IMR-90 (cell line): ENCODE measurements at regions not wholly inside any gene's neighbourhood (a gene's known extent, or its start where the extent isn't known, plus 50 kb on each side); places are given as distances from the start of the nearest gene placed in this dataset.

Experiments used
- ATAC-seq: fragments of 200-7000 bp; cut with Tn5 transposase; 2 replicates; pipeline ENCODE4 v1.9.1; 2020; ENCODE audit warnings: low read depth, mild to moderate bottlenecking, moderate library complexity
- BruUV-seq: library from RNA; stranded (reverse); fragments of 400-500 nt; replicated peaks from 2 replicates; lab custom pipeline; 2021; lab: Mats Ljungman, UMichigan
- CTCF ChIA-PET: fragments of 300-600 bp; formaldehyde crosslinking; extraction: SDS; loops from one replicate; lab custom pipeline; 2021; ENCODE audit warnings: antibody characterized with exemption; lab: Yijun Ruan, JAX
- POLR2A ChIA-PET: fragments of 300-600 bp; sonication (Branson Sonifier 250); formaldehyde crosslinking; loops from one replicate; lab custom pipeline; 2022; ENCODE audit warnings: antibody characterized with exemption; ENCODE audit not compliant: unreplicated experiment; lab: Charles Lee
- DNase-seq: peaks from one replicate; pipeline ENCODE4 v3.0.0; 2013
- H2AFZ ChIP-seq: replicated peaks from 2 replicates; pipeline ENCODE3; 2013; ENCODE audit warnings: low read length, mild to moderate bottlenecking; ENCODE audit not compliant: poor library complexity
- H2AK5ac ChIP-seq: 2 replicates; pipeline ENCODE4 v1.6.1; 2013; ENCODE audit warnings: low read depth, low read length, inconsistent platforms
- H2AK9ac ChIP-seq: replicated peaks from 2 replicates; pipeline ENCODE3; 2013; ENCODE audit warnings: mild to moderate bottlenecking, low read depth, low read length, moderate library complexity; ENCODE audit not compliant: poor library complexity
- H2BK120ac ChIP-seq: 2 replicates; pipeline ENCODE4 v1.6.1; 2013; ENCODE audit warnings: low read depth, low read length, inconsistent platforms
- H2BK15ac ChIP-seq: 3 replicates; pipeline ENCODE4 v1.6.1; 2013; ENCODE audit warnings: low read depth, low read length, inconsistent platforms
- H2BK20ac ChIP-seq: 2 replicates; pipeline ENCODE4 v1.6.1; 2013; ENCODE audit warnings: low read depth, mild to moderate bottlenecking, inconsistent platforms, low read length, moderate library complexity
- H2BK5ac ChIP-seq: 2 replicates; pipeline ENCODE4 v1.6.1; 2013; ENCODE audit warnings: mild to moderate bottlenecking, low read depth, low read length, inconsistent platforms; ENCODE audit not compliant: poor library complexity, severe bottlenecking
- H3K14ac ChIP-seq: replicated peaks from 2 replicates; pipeline ENCODE4 v1.6.1; 2013; ENCODE audit warnings: low read depth, low read length, inconsistent platforms
- H3K18ac ChIP-seq: 2 replicates; pipeline ENCODE4 v1.6.1; 2013; ENCODE audit warnings: low read depth, low read length, control low read depth
- H3K23ac ChIP-seq: 2 replicates; pipeline ENCODE4 v1.6.1; 2013; ENCODE audit warnings: low read depth, low read length, inconsistent platforms
- H3K27ac ChIP-seq: 2 replicates; pipeline ENCODE4 v1.5.1; 2013; ENCODE audit warnings: mild to moderate bottlenecking, control low read depth, low read length; ENCODE audit not compliant: insufficient read depth
- H3K27me3 ChIP-seq: 2 replicates; pipeline ENCODE4 v1.6.1; 2013; ENCODE audit warnings: low read length; ENCODE audit not compliant: control insufficient read depth, insufficient read depth
- H3K36me3 ChIP-seq: 2 replicates; pipeline ENCODE4 v1.6.1; 2013; ENCODE audit warnings: low read length, mixed read lengths; ENCODE audit not compliant: control insufficient read depth, insufficient read depth
- H3K4ac ChIP-seq: 2 replicates; pipeline ENCODE4 v1.6.1; 2013; ENCODE audit warnings: low read depth, low read length, inconsistent platforms
- H3K4me1 ChIP-seq: 2 replicates; pipeline ENCODE4 v1.6.1; 2013; ENCODE audit warnings: low read length, mixed read lengths; ENCODE audit not compliant: control insufficient read depth, insufficient read depth
- H3K4me2 ChIP-seq: 2 replicates; pipeline ENCODE4 v1.6.1; 2013; ENCODE audit warnings: low read depth, mild to moderate bottlenecking, control low read depth, low read length, moderate library complexity
- H3K4me3 ChIP-seq: 2 replicates; pipeline ENCODE4 v1.5.1; 2013; ENCODE audit warnings: low read depth, mild to moderate bottlenecking, control low read depth, low read length, moderate library complexity; ENCODE audit not compliant: insufficient read depth
- H3K56ac ChIP-seq: 2 replicates; pipeline ENCODE4 v1.6.1; 2013; ENCODE audit warnings: low read length, inconsistent platforms; ENCODE audit not compliant: insufficient read depth; ENCODE audit errors: extremely low read depth
- H3K79me1 ChIP-seq, 2 experiments: 2 replicates each; pipeline ENCODE4 v1.6.1; 2013; ENCODE audit warnings: low read length in 2 of 2, inconsistent platforms in 1 of 2, low read depth in 1 of 2
- H3K9ac ChIP-seq: 2 replicates; pipeline ENCODE4 v1.6.1; 2013; ENCODE audit warnings: low read depth, low read length, control low read depth
- H3K9me1 ChIP-seq: 2 replicates; pipeline ENCODE4 v1.6.1; 2013; ENCODE audit warnings: low read length, inconsistent platforms; ENCODE audit not compliant: insufficient read depth
- H3K9me3 ChIP-seq: 2 replicates; pipeline ENCODE4 v1.6.1; 2013; ENCODE audit warnings: low read length; ENCODE audit not compliant: control insufficient read depth, insufficient read depth
- H4K20me1 ChIP-seq: 2 replicates; pipeline ENCODE4 v1.6.1; 2013; ENCODE audit warnings: low read length, inconsistent platforms; ENCODE audit not compliant: insufficient read depth
- H4K5ac ChIP-seq: 2 replicates; pipeline ENCODE4 v1.6.1; 2013; ENCODE audit warnings: mild to moderate bottlenecking, low read depth, low read length, control low read depth
- H4K8ac ChIP-seq, 2 experiments: 2 replicates each; pipeline ENCODE4 v1.6.1; 2013; ENCODE audit warnings: low read depth in 2 of 2, low read length in 2 of 2, control low read depth in 1 of 2, inconsistent platforms in 1 of 2
- H4K91ac ChIP-seq: 2 replicates; pipeline ENCODE4 v1.6.1; 2013; ENCODE audit warnings: low read depth, low read length, inconsistent platforms; ENCODE audit not compliant: insufficient read depth
- CHD1 ChIP-seq: IDR thresholded peaks from 2 replicates; pipeline ENCODE4 v1.6.1; 2012; ENCODE audit warnings: low read depth, low read length, improper control_type of control experiment
- MAFK ChIP-seq: IDR thresholded peaks from 2 replicates; pipeline ENCODE4 v1.6.1; 2012; ENCODE audit warnings: low read depth, low read length, improper control_type of control experiment
- MAZ ChIP-seq: IDR thresholded peaks from 2 replicates; pipeline ENCODE4 v1.6.1; 2012; ENCODE audit warnings: low read depth, mild to moderate bottlenecking, low read length, improper control_type of control experiment, moderate library complexity, borderline replicate concordance
- RFX5 ChIP-seq: IDR thresholded peaks from 2 replicates; pipeline ENCODE4 v1.8.0; 2012; ENCODE audit warnings: low read depth, mild to moderate bottlenecking, low read length, moderate library complexity
- WGBS, 2 experiments: methylation state at CpG; one replicate each; pipeline versions ENCODE4 v1.1.5 to v1.1.7; 2013; ENCODE audit warnings: missing lambda C conversion rate in 2 of 2; ENCODE audit not compliant: insufficient read length in 1 of 2; ENCODE audit errors: extremely low coverage in 2 of 2; 5-methylcytosine and 5-hydroxymethylcytosine counted together
- dilution Hi-C: fragments of 300-500 bp; cut with HindIII; formaldehyde crosslinking; loops from one replicate; pipeline ENCODE4 v1.14.3; 2018; ENCODE audit warnings: low sequenced_read_pairs; ENCODE audit not compliant: unreplicated experiment
- in situ Hi-C: fragments of 300-500 bp; cut with MboI; formaldehyde crosslinking; loops from 3 replicates; pipeline ENCODE4 v1.14.3; 2019; ENCODE audit warnings: low sequenced_read_pairs, inconsistent platforms, mixed read lengths
- intact Hi-C: fragments of 100-400 bp; cut with micrococcal nuclease; formaldehyde crosslinking; loops from 2 replicates; pipeline ENCODE4 v1.10.0; 2022

- DNase-seq (no peak), ATAC-seq (no peak)
- Histone ChIP-seq H3K79me1 (peaks cover 35 to 92% of the 10 kb centered on the region in 2 experiments), H3K4me1 (peaks cover 12% of the 10 kb centered on the region; the same call in 1 of the 2 replicates), H2AK9ac (no peak overlapping the region), H3K23ac (no peak overlapping the region), H3K4me3 (no peak overlapping the region), H2AFZ (no peak overlapping the region), H3K18ac (no peak overlapping the region), H3K9ac (no peak overlapping the region), H3K27ac (no peak overlapping the region), H4K20me1 (peaks cover 71% of the 10 kb centered on the region), H3K36me3 (no peaks in the 10 kb centered on the region; the same call in none of the 2 replicates), H2AK5ac (no peak overlapping the region), H2BK120ac (no peak overlapping the region), H3K9me3 (no peaks in the 10 kb centered on the region), H3K27me3 (no peaks in the 10 kb centered on the region), H3K14ac (no peak overlapping the region), H4K8ac (no peak overlapping the region), H3K4ac (no peak overlapping the region), H3K9me1 (peaks cover 52% of the 10 kb centered on the region), H4K5ac (no peak overlapping the region), H3K4me2 (no peak overlapping the region), H2BK15ac (no peak overlapping the region), H2BK5ac (no peak overlapping the region), H4K91ac (no peak overlapping the region), H3K56ac (no peak overlapping the region), H2BK20ac (no peak overlapping the region)
- dilution Hi-C loops (no loop called here), in situ Hi-C loops (no loop called here), intact Hi-C loops (no loop called here)
- WGBS, 2 experiments: 89% methylated on average over 13 of the region's 19 CpGs; no CpG with 5 or more reads in 1 of the 2 experiments
- CTCF ChIA-PET: no interaction called here
- POLR2A ChIA-PET: no interaction called here
- BruUV-seq: no TSS peak
- TF ChIP-seq RFX5: no peak
- no peak for TF ChIP-seq MAFK
- TF ChIP-seq MAZ: no peak
- no peak for TF ChIP-seq CHD1
These were observed 170.3 kb downstream of the GLI2 start for GRCh38 chr2:120905824-120906571.
